ENCODE measurements at regions not wholly inside any gene's neighbourhood (a gene's known extent, or its start where the extent isn't known, plus 50 kb on each side); places are given as distances from the start of the nearest gene placed in this dataset.

DNA sequence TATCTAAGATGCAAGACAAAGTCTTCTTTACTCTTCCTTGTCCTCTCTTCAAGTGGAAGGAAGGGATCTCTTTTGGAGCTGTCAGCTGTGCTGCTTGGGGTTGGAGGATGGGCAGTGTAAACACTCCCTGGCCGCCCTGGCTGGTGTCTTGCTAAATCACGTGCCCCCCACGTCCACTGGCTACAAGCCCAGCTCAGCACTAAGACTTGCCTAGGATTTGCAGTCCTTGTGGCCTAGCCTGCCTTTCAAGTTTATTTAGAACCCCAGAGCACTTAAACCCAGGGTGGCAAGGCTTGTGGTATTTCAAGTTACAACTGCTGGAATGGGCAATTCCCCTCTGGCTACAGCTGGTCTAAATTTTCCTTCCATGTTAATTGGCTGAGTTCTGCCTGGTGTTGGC lies 272.4 kb upstream of the MYO3A start:
- DNase-seq = no peak

DNA sequence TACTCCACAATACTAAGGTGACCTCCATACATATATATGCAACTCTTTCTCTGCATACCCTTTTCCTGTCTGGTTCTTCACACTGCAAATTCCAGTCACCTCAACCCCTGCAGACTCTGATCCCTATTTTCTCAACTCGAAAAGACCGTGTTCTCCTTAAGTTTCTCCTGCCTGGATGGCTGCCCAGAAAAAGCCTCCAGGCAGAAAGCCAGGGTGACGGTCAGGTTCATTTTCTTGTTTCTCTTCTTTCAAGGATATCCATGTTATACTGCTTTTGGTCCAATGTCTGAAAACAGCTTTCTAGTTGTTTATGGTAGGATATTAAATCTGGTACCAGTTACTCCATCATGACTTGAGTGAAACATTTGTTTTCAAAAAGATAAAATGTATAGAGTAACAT lies 267.8 kb upstream of the MYO3A start:
- no peak for DNase-seq

DNA sequence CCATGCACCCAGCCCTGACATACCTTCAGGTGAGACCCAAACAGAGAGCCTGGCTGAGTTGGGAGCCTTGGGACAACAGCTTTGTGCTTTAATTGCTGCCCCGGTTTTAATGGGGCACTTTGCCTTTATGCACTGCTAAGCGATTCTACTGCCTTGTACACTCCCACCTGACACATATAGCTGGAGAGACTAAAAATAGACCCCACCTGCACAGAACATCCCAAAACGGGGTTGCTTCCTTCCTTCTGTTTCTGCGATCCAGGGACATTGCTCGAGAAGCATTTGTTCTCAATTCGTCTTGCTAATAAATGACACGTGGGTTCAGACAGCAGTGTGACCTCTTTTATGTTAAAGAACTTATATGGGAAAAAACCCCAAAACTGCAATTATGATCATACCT lies 258.8 kb upstream of the MYO3A start:
- DNase-seq = no peak

DNA sequence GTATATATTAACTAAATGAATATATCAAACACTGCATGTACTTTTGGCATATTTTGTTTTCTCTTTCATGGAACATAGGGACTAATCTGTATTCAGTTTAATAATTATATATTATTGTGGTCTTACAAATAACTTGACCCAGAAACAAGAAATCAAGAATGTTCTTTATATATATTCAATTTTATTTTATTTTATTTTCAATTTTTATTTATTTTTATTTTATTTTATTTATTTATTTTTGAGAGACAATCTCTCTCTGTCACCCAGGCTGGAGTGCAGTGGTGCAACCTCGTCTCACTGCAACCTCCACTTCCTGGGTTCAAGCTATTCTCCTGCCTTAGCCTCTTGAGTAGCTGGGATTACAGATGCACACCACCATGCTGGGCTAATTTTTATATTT lies 258.4 kb upstream of the MYO3A start:
- no peak for DNase-seq

DNA sequence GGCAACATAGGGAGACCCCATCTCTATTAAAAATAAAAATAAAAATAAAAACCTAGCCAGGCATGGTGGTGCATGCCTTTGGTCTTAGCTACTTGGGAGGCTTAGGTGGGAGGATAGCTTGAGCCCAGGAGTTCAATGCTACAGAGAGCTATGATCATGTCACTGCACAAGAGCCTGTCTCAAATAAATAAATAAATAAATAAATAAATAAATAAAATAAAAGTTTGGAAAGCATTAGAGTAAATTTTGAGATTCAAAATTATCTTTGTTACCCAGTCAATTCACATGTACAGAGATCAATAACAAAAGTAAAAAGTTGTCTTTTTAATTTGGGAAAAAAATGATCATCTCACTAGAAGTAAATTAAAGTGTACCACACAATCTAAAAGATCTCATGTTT lies 255.8 kb upstream of the MYO3A start:
- DNase-seq = no peak

DNA sequence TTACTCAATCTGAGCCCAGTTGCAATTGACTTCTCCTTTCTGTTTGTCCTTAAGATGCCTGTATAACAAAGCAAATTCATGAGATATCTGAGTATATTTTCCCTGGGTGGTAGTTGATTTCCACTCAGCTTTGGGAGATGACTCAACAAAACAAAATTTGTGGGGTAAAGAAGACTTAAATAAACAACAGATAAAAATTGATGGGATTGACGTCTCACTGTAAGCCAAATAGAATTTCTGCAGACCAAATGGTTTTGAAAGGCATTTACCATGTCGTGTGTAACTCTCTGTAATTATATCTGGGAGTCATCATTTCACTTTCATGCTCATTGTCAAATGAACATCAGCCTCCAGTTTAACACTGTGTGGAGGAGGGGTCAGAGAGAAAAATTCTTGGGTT lies 255.4 kb upstream of the MYO3A start:
- no peak for DNase-seq

DNA sequence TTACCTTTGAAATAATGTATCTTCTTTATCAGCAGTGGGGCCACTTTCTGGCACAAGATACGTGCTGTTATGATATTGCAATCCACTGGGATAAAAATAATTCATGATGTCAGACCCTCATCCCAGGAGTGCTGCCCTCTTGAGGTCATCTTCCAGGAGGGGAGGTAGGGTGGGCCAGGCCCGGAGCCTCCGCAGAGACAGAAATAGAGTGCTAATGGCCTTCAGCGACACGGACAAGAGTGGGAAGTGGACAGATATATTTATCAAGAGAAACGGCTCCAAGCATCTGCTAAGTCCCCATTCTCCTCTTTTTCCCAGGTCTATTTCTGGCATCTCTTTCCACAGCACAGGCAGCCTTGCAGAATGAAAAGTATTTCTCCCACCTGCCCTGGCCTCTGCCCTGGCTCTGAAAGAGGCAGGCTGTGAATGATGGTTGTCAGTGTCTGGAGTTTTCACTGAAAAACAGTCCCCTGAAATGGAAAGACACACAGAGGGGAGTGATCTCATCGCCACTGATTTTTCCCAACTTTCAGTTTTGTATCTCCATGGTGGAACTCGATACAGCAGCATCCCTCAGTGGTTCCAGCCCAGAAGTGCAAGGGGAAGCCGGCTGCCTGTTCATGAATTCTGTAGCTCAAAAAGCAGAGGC lies 251.7 kb upstream of the MYO3A start:
- no peak for DNase-seq

DNA sequence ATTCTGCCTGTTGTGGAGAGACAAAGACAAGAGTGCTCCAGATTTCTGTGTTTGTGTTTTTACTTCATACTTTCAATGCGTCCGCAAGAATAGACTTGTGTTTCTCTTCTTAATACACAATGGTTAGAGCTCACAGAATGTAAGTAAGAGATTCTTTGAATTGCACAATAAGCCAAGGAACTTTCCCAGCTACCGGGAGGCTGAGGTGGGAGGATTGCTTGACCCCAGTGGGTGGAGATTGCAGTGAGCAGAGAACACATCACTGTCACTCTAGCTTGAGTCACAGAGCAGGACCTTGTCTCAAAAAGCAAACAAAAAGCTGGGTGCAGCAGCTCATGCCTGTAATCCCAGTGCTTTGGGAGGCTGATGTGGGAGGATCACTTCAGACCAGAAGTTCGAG lies 250.7 kb upstream of the MYO3A start:
- DNase-seq = no peak

DNA sequence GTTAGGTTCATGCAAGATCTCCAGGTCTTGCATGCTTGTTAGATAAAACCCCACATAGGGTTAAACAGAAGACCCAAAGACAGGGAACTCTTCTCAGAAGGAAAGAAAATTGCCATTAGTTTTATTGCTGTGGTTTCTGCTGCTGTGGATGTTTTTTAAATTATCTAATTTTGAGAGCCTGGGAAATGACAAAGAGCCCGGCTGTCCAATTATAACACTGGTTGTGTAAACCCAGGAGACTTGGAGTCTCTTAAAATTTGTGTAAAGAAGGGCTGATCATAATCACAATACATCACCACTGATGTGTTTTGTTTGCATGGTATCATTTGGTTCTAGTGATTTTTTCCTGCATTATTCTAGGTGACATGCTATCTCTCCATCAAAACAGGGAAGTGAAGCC lies 246.5 kb upstream of the MYO3A start:
- DNase-seq = no peak

DNA sequence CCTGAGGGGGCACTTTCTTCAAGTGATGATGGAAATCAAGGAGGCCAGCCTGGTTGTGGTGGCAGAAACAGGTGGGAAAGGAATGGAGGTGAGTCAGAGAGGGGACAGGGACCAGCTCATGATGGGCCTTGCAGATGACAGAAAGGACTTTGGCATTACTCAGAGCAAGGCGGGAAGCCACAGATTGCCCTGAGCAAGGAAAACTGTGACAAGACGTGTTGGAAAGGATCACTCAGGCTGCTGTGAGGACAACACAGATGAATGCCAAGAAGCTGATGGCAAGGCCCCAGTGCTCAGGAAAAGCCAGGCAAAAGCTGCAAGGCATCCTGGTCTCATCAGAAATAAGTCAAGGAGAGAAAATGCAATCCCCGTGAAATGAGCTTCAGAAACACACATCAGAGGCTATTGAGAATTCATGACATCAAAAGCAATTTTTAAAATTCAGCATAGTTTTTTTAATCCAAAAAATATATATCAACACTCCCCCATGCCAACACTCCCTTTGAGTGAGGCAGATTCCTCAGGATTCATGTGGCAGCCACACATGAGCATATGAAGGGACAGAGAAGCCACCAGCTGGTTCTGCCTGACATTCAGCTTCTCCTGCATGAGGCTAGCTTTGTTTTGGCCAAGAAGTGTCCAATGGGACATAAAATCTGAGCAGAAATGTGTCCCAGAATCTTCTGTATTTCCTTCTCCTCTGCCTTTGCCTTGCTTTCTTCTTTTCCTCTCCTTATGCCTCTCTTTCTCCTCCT lies 244.5 kb upstream of the MYO3A start:
- DNase-seq = no peak

DNA sequence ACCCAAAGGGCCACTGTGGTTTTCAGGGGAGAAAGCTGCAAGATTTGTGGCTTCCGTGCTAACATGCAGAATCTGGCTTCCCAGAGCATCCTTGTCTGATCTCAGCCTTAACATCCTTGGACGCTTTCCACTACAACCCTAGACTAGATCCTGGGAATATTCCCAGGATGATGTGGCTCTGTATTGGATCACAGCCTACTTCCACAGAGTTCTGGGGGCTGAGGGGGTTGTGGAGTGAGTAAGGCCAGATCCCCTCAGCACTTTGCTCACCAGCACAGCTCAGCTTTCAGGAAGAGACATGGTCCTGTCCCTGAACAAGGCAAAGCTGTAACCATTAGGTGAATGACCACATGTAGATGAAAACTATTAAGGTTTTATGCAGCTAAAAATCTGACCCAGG lies 241.3 kb upstream of the MYO3A start:
- DNase-seq = no peak

DNA sequence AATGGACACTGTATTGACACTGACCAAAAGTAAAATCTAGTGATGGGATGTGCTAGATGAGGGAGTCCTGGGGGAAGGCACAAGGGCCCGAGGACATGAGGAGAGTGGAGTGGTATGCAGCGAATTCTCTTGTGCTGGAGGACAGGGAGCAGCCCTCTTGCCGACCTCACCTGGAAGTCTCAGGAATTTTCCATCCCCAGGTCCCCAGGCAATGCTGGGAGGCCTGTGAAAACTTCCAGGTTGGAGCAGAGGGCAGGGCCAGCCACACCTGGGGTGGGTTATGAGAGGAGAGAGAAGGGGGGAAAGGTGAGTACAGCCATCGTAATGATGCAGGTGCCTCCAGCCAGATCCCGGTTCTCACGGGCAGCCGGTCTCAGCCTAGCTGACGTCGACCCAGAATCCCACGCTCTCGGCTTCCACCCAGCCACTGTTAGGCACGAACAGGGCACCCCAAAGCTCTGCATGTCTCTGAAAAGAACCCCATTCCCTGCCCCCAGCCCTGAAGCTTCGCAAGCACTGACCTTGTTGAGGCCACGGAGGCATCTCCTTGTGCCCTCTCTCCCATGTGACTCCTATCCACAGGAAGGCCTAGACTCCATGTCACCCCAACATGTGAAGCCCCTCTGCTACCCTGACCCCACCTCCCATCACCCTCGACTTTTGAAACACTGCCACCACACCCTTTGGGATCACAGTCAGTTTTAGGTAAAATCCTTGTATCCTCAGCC lies 239.7 kb upstream of the MYO3A start:
- no peak for DNase-seq

DNA sequence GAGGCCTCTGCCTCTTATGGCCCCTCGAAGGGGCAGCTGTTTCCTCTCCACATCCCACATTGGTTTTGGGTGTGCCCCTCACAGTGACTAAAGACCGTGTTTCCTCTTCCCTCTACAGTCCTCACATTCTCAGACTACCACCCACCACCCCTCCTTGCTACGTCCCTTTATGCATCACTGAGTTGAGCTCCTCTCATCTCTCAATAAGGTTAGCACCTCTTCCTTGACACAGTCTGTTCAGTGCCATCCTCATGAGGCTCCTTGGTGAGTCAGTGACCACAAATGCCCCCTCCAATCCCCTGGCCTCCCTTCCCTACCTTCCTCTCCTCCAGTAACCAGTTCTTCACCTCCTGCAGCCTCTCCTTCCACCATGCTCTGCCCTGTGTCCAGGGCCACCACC lies 239.1 kb upstream of the MYO3A start:
- DNase-seq = no peak

DNA sequence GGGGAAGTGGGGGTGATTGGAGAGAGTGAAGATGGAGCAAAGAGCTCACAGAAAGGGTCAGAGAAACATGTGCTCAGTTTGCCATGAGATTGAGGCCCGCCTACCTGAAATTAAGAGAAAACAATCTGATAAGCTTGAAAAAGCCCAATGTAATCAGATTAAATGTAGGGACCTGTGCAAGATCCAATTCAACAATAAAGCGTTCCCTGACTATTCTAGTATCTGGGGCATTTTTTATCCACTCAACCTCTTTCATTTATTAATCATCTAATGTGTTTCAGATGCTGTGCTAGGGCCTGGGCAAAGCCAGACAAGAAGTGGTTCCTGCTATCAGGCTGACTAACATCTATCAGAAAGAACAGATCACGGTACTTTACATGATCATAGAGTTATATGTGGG lies 238.4 kb upstream of the MYO3A start:
- DNase-seq = no peak

DNA sequence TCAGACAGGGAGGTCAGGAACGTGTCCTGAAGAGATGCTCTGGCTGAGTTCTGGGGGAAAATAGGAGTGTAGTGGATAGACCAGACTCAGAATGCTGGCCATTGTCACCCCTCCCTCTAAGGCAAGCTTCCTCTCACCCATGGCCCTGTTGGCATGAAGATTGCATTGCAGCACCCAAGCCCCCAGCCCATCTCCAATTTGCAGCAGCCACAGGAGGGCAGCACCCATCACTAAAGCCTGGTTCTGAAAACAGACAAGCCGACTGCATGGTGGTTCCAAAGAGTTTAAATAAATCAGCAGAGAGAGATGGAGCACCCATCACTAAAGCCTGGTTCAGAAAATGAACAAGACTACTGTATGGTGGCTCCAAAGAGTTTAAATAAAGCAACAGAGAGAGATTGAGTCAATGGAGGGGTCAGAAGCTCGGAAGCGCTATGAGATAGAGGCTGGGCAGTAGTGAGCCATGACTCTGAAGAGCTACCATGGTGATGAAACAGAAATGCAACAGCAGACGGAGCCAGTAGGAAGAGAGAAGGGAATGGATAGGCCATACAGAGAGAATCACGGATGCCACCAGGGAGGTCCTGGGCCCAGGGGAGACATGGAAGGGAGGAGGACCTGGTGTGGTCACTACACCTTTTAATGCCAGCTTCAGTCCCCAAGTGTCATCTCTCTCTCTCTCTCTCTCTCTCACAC lies 237.9 kb upstream of the MYO3A start:
- no peak for DNase-seq

DNA sequence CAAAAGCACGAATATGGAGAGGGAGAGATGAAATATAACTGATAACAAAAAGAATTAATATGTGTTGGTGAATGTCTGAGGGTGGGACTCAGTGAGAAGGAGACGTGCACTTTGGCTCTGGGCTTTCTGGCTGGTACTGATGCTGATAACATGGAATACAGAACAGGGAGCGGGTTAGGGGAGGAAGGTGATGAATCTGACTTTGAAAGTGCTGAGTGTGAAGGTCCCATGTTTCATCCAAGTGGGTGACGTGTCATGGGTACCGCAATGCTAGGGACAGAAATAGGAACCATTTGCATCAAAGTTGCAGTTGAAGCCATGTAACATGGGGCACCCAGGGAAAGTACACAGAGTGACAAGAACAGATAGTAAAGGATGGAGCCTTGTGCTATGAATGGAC lies 236.6 kb upstream of the MYO3A start:
- no peak for DNase-seq

DNA sequence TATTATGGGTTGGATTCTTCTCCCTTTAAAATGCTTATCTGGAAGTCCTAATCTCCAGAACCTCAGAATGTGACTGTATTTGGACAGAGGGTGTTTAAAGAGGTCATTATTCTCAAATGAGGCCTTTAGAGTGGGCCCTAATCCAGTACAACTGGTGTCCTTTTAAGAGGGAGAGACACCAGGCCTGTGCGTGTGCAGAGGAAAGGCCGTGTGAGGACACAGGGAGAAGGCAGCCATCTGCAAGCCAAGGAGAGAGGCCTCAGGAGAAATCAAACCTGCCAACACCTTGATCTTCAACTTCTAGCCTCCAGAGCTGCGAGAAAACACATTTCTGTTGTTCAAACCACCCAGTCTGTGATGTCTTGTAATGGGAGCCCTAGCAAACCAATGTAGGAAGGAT lies 235.4 kb upstream of the MYO3A start:
- DNase-seq = no peak

DNA sequence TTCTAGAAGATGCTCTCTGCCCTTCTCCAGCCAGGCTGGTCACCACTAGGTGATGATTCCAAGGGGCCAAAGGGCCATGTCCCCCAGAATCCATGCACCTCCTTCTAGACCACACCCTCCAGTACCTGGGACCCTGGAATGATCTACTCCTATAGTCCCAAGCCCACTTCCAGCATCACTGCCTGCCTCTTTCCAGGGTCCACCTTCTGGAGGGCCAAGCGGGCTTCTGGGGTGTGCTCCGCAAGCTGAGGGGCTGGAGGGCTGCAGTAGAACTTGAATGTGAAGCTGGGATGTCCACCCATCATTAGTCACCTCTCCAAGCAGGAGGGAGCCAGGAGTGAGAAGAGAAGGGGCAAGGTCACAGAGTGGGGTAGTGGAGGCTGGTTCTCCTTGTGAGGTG lies 234.4 kb upstream of the MYO3A start:
- no peak for DNase-seq

DNA sequence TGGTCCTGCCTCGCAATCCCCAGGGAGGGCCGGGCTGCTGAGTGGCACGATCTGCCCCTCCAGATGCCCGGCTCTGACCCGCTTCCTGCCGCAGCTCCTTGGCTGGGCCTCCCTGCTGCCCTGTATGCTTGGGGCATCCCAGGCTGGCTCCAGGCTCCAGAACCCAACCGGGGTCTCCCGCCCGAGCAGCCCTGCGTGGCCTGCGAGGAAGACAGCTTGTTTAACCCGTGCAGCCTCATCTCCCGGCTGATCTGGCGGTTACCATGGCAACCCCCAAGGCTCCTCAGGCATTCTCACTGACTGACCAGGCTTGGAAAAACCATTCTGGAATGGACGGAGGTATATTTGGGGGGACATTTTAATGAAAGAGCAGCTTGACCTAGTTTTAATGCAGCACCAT lies 232.4 kb upstream of the MYO3A start:
- DNase-seq = no peak

DNA sequence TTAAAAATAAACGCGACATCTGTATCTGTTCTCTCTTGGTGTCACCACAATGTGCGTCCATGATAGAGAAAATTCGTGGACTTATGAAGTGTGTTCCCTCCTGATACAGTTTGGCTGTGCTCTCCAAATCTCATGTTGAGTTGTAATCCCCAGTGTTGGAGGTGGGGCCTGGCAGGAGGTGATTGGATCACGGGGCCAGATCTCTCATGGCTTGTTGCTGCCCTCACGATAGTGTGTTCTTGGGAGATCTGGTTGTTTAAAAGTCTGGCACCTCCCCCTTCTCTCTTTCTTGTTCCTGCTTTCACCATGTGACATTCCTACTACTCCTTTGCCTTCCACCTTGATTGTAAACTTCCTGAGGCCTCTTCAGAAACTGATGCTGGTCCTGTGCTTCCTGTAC lies 229.4 kb upstream of the MYO3A start:
- no peak for DNase-seq

DNA sequence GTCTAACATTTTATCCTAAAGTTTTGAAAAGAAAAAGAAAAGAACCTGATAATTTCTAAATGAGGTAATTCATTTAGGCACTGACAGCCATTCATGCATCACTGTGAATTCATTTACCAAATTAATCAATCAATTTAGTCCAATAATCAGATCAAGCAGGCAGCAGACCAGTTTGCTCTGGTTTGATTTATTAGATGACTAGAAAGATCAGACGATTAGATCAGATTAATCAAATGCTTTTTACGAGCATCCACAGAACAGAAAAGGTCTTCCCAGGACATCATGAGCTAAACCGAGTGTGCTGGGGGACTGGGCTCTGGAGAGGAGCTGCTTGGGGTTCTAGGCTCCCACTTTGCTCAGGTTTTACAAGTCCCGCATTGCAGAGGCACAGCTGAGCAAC lies 226.5 kb upstream of the MYO3A start:
- DNase-seq = no peak

DNA sequence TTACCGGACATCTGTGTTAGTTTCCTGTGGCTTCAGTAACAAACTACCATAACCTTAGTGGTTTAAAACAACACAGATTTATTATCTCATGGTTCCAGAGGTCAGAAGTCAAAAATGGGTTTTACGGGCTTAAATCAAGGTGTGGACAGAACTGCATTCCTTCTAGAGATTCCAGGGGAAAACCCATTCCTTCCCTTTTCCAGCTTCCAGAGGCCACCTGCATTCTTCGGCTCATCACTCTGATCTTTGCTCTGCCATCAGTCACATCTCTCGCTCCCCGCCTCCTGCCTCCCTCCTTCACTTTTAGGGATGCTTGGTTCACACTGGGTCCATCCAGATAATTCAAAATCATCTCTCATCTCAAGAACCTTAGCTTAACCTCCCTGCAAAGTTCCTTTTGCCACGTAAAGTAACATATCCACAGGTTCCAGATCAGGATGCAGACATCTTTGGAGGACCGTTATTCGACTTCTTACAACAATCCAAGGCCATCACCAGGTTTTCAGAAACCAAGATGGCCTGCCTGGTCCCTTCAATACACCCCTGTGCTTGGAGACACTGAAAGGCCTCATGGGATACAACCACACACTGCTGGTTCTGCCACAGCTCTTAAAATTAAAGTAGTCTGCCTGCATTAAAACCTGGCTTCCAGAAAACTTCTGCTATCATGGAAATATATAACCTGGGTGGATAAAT lies 225.9 kb upstream of the MYO3A start:
- no peak for DNase-seq

DNA sequence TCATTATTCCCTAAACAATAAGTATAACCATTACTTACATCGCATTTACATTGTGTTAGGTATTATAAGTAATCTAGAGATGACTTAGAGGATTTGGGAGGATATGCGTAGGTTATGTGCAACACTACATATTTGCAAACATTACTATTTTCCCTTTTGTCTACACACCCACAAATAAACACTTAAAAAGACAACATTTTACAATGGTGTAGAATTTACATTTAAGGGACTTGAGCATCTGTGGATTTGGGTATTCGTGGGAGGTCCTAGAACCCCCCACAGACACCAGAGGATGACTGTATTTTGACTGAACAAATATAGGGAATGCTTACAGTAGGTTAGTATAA lies 220.2 kb upstream of the MYO3A start:
- DNase-seq = no peak

Data from stimulated activated CD4-positive, alpha-beta T cell treated with anti-CD3 and anti-CD28 coated beads, Interleukin-4, amount 100 ng/mL, for 4 hours (primary cell).